Kidney (tissue), 13 donors: ENCODE measurements at regions not wholly inside any gene's neighbourhood (a gene's known extent, or its start where the extent isn't known, plus 50 kb on each side); places are given as distances from the start of the nearest gene placed in this dataset.

Source experiments
- DNase-seq, 5 donors: peaks; one replicate each; pipeline ENCODE4 v3.0.0-alpha.2; 2013 to 2020
- FAIRE-seq: peaks from 2 replicates; lab custom pipeline; 2012; peaks lifted over from hg19 to GRCh38; lab: Jason Lieb, UNC
- H3K27ac ChIP-seq, 2 donors: one replicate each; pipeline ENCODE4 v1.7.0; 2013; ENCODE audit warnings: low read depth in 2 of 2, low read length in 2 of 2, inconsistent platforms in 1 of 2
- H3K27me3 ChIP-seq: one replicate; pipeline ENCODE4 v1.7.1; 2013; ENCODE audit warnings: low read length, inconsistent platforms; ENCODE audit not compliant: control insufficient read depth, insufficient read depth
- H3K36me3 ChIP-seq, 3 donors: one replicate each; pipeline versions ENCODE4 v1.7.0 to v1.7.1; 2013; ENCODE audit warnings: low read length in 3 of 3, control low read depth in 1 of 3, inconsistent platforms in 1 of 3; ENCODE audit not compliant: insufficient read depth in 3 of 3, control insufficient read depth in 2 of 3
- H3K4me1 ChIP-seq, 3 donors: one replicate each; pipeline versions ENCODE4 v1.7.0 to v1.7.1; 2013; ENCODE audit warnings: low read length in 3 of 3, inconsistent platforms in 1 of 3, low read depth in 1 of 3; ENCODE audit not compliant: control insufficient read depth in 2 of 3, insufficient read depth in 2 of 3
- H3K4me3 ChIP-seq, 3 donors: one replicate each; pipeline versions ENCODE4 v1.7.0 to v1.8.1; 2013; ENCODE audit warnings: low read length in 3 of 3, control low read depth in 1 of 3, inconsistent platforms in 1 of 3
- H3K9ac ChIP-seq, 3 donors: one replicate each; pipeline versions ENCODE4 v1.7.0 to v1.7.1; 2013; ENCODE audit warnings: low read length in 3 of 3, control low read depth in 1 of 3, inconsistent platforms in 1 of 3
- H3K9me3 ChIP-seq, 3 donors: one replicate each; pipeline versions ENCODE4 v1.7.0 to v1.7.1; 2013; ENCODE audit warnings: low read length in 3 of 3, control low read depth in 1 of 3, inconsistent platforms in 1 of 3; ENCODE audit not compliant: control insufficient read depth in 2 of 3, insufficient read depth in 1 of 3
- intact Hi-C: fragments of 100-400 bp; cut with DNase I; formaldehyde crosslinking; loops from one replicate; pipeline ENCODE4 v1.11.1; 2022
- TF ChIP-seq, protein P1 (sequence below): IDR thresholded peaks from 3 replicates; pipeline ENCODE4 v1.5.1; 2012; ENCODE audit warnings: mild to moderate bottlenecking, moderate library complexity, borderline replicate concordance; ENCODE audit not compliant: insufficient read depth; ENCODE audit errors: extremely low read depth
- donor health status: control.
- donor health status: control.
- donor health status: control.
- donor health status: control.
- donor health status: control.
- donor health status: DM: yes; HTN: yes; CAD: no.
- donor health status: Normal renal cell carcinoma (clear cell type).

DNA sequence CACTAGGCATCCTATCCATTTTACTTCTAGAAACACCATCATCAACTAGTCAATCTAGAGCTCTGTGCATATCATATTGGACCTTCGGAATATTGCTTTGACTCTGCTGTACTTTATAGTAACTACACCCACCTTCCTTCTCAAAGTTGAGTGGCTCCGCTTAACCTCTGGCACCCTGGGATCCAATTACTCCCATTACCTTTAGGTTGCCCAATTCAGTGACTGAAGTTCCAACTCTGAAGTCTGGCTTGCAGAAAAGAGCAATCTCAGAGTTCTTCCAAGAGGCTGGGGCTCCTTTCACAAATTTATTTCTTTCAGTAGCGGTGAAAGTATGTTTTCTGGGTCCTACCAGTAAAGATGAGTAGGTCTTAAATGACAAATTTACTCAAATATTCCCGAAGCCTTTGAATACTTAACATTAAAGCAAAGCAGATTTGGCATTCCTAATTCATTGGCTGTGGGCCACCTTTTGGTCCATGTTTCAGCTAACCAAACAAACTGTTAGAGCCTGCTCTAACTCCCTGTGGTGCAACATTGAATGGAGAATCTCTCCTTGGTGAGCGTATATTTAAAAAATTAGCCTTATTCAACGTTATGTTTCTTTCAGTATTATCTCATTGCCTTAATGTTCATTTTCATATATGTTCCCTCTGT, 1215.8 kb downstream of the RAPGEF2 start:
- no peak overlapping the region for H3K4me3 ChIP-seq
- no peak overlapping the region for H3K27ac ChIP-seq
- intact Hi-C loops = no loop called here
- H3K9ac ChIP-seq = no peak overlapping the region
- no peaks in the 10 kb centered on the region for H3K4me1 ChIP-seq
- FAIRE-seq = no peak
- TF ChIP-seq, protein P1, sequence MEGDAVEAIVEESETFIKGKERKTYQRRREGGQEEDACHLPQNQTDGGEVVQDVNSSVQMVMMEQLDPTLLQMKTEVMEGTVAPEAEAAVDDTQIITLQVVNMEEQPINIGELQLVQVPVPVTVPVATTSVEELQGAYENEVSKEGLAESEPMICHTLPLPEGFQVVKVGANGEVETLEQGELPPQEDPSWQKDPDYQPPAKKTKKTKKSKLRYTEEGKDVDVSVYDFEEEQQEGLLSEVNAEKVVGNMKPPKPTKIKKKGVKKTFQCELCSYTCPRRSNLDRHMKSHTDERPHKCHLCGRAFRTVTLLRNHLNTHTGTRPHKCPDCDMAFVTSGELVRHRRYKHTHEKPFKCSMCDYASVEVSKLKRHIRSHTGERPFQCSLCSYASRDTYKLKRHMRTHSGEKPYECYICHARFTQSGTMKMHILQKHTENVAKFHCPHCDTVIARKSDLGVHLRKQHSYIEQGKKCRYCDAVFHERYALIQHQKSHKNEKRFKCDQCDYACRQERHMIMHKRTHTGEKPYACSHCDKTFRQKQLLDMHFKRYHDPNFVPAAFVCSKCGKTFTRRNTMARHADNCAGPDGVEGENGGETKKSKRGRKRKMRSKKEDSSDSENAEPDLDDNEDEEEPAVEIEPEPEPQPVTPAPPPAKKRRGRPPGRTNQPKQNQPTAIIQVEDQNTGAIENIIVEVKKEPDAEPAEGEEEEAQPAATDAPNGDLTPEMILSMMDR = no peak
- no peaks in the 10 kb centered on the region for H3K36me3 ChIP-seq
- DNase-seq = no peak
- no peaks in the 10 kb centered on the region for H3K9me3 ChIP-seq
- H3K27me3 ChIP-seq = no peaks in the 10 kb centered on the region

DNA sequence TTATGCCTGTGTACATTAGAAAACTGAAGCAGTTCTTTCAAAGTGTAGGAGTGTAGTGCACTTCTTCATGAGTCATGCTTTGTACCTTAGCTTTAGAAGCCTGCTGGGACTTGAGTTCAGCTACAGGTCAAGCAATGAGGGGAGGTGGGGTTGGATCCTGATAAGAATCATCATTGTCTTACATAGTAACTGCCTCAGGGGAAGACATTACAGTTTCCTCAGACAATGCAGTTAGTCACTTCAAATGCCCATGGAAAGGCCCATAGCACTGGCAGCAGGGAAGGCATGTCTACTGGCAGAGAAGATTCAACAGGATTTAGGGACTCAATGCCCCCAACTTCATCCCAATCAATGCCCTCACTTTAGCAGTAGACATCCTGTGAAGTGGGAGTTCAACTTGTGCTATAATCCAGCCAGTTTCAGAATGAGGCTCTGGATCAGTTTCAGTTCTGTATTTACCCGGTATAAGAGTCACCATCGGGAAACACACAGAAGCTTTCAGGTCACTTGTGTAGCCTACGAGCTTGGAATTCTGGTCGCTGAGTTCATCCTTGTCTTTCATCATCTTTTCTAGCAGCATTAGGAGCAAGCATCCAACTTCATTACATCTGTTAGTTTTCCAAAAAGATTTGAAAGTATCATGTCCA, 1216.5 kb downstream of the RAPGEF2 start:
- no peaks in the 10 kb centered on the region for H3K9me3 ChIP-seq
- no peaks in the 10 kb centered on the region for H3K4me1 ChIP-seq
- FAIRE-seq = no peak
- DNase-seq = peak in 1 of 5 donors; percentile 1
- H3K4me3 ChIP-seq = no peak overlapping the region
- H3K36me3 ChIP-seq = no peaks in the 10 kb centered on the region
- intact Hi-C loops = no loop called here
- TF ChIP-seq, protein P1 = no peak
- no peaks in the 10 kb centered on the region for H3K27me3 ChIP-seq
- no peak overlapping the region for H3K27ac ChIP-seq
- H3K9ac ChIP-seq = no peak overlapping the region

DNA sequence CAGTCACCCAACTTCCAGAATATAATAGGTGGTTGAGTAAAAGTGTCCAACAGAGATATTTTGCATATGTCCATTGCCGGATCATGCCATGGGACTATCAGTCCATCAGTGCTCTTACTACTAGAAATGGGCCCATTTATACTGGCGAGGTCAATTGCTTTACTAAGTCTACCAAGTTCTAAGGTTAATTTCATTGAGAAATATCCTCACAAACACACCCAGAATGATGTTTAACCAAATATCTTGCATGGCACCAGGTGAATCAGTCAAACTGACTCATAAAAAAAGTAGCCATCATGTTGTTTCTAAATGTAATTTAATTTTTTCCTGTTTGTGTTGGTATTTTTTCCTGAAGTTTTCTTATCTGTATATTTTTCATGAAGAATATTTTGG, 1217.0 kb downstream of the RAPGEF2 start:
- Histone ChIP-seq H3K9ac (no peak overlapping the region), H3K36me3 (no peaks in the 10 kb centered on the region), H3K4me3 (no peak overlapping the region), H3K4me1 (no peaks in the 10 kb centered on the region), H3K9me3 (no peaks in the 10 kb centered on the region), H3K27me3 (no peaks in the 10 kb centered on the region), H3K27ac (no peak overlapping the region)
- intact Hi-C loops = no loop called here
- no peak for FAIRE-seq
- TF ChIP-seq, protein P1 = no peak
- no peak for DNase-seq
